HL-60 (cell line): ENCODE measurements at regions not wholly inside any gene's neighbourhood (a gene's known extent, or its start where the extent isn't known, plus 50 kb on each side); places are given as distances from the start of the nearest gene placed in this dataset.

Source experiments
- DNase-seq, 2 experiments: peaks; one replicate each; pipeline ENCODE4 v3.0.0-alpha.2; 2010 to 2020; ENCODE audit warnings: low read depth in 1 of 2, low spot score in 1 of 2
- H3K27ac ChIP-seq: fragments of 250-450 bp; sonication (Bioruptor Pico); replicated peaks from 2 replicates; pipeline ENCODE4 v1.5.1; 2020; ENCODE audit warnings: mild to moderate bottlenecking, moderate library complexity
- H3K27me3 ChIP-seq: fragments of 250-450 bp; sonication (Bioruptor Pico); 2 replicates; pipeline ENCODE4 v1.5.1; 2021; ENCODE audit warnings: mild to moderate bottlenecking, moderate library complexity; ENCODE audit not compliant: insufficient read depth, poor library complexity, severe bottlenecking
- H3K4me3 ChIP-seq: replicated peaks from 2 replicates; pipeline ENCODE4 v1.5.1; 2011; ENCODE audit warnings: mild to moderate bottlenecking, control low read depth, low read length; ENCODE audit not compliant: insufficient read depth
- CTCF ChIP-seq: IDR thresholded peaks from one replicate; pipeline ENCODE4 v1.5.1; 2011; ENCODE audit warnings: low read length, control low read depth, inconsistent platforms; ENCODE audit not compliant: insufficient read depth
- GABPA ChIP-seq: IDR thresholded peaks from 2 replicates; pipeline ENCODE4 v1.6.1; 2012; ENCODE audit warnings: low read depth
- POLR2AphosphoS5 ChIP-seq: IDR thresholded peaks from 2 replicates; pipeline ENCODE4 v1.6.1; 2012; ENCODE audit warnings: low read depth
- REST ChIP-seq: IDR thresholded peaks from 2 replicates; pipeline ENCODE4 v1.6.1; 2012; ENCODE audit warnings: low read depth; ENCODE audit not compliant: insufficient replicate concordance
- SPI1 ChIP-seq: IDR thresholded peaks from 2 replicates; pipeline ENCODE4 v1.6.1; 2012; ENCODE audit warnings: low read depth, mild to moderate bottlenecking, borderline replicate concordance

- TF ChIP-seq POLR2AphosphoS5, result no peak
- no peak for TF ChIP-seq GABPA
- no peak for TF ChIP-seq REST
- no peak for TF ChIP-seq SPI1
- TF ChIP-seq CTCF, result no peak
- Histone ChIP-seq H3K27me3 (no peaks in the 10 kb centered on the region), H3K4me3 (no peak overlapping the region), H3K27ac (no peak overlapping the region)
- no peak for DNase-seq
Measured at GRCh38 chr3:94417963-94418455, 355.1 kb downstream of the NSUN3 start.

- no peaks in the 10 kb centered on the region for H3K27me3 ChIP-seq
- TF ChIP-seq POLR2AphosphoS5 (no peak), SPI1 (no peak), REST (no peak), GABPA (no peak), CTCF (no peak)
- no peak overlapping the region for H3K4me3 ChIP-seq
- H3K27ac ChIP-seq, result no peak overlapping the region
- no peak for DNase-seq
Measured at GRCh38 chr3:94420931-94421330, 358.1 kb downstream of the NSUN3 start.

GRCh38 chr3:94423578-94423977 is 360.7 kb downstream of the NSUN3 start:
- TF ChIP-seq POLR2AphosphoS5, result no peak
- no peak for TF ChIP-seq SPI1
- no peak for TF ChIP-seq REST
- TF ChIP-seq GABPA, result no peak
- TF ChIP-seq CTCF, result no peak
- H3K27ac ChIP-seq, result no peak overlapping the region
- no peaks in the 10 kb centered on the region for H3K27me3 ChIP-seq
- DNase-seq, result no peak
- H3K4me3 ChIP-seq, result no peak overlapping the region
